ENCODE measurements at regions not wholly inside any gene's neighbourhood (a gene's known extent, or its start where the extent isn't known, plus 50 kb on each side); places are given as distances from the start of the nearest gene placed in this dataset.
"Not testable (repeated sequence)": the region's sequence is repeated elsewhere in the genome, so short reads cannot be mapped to it uniquely, and the experiment has no call there.

DNA sequence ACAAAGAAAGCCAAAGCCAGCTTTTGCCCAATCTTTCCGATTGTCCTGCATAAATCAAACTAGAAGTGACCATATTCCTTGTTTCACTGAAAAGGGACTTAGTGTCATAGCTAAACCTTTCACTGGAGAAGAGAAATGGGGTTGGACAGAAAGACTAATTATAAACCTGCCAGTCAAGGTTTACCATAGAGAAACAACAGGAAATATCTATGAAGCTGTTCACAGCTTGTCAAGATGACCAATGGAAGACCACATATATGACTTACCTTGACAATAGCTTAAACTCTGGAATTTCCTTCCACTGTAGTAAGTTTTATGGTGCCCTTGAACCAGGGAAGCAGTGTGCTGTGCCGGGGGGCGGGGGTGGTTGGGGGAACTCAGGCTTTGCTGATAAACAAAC lies 107.7 kb upstream of the PHACTR1 start:
- no peak for DNase-seq

DNA sequence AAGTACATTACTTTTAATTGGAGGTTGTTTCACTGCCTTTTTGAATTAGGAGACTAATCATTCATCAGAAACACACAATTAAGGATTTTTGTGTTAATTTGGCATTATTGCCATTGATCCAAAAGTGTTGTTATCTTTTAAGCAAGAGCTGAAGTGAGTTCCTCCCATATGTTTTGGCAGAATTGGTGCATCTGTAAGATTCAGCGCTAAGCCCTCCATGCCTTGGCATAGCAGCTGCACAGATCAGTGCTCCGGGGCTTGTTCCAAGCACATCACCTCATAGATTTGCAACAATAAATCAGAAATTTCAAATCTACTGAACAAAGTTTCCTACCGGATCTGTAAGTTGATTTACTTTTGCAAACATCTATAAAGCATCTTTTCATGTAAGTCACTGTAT lies 106.8 kb upstream of the PHACTR1 start:
- DNase-seq = no peak

DNA sequence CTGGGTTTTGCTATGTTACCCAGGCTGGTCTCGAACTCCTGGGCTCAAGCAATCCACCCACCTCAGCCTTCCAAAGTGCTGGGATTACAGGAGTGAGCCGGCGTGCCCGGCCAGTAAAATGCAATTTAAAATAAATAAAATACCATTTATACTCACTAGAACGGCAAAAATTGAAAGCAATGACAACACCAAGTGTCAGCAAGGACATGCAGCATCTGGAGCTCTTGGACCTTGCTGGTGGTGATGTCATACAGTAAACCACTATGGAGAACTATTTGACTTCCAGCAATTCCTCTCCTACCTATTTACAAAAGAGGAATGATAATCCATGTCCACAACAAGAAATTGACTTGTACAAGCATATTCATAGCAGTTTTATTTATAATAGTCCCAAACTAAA lies 105.7 kb upstream of the PHACTR1 start:
- DNase-seq = no peak

DNA sequence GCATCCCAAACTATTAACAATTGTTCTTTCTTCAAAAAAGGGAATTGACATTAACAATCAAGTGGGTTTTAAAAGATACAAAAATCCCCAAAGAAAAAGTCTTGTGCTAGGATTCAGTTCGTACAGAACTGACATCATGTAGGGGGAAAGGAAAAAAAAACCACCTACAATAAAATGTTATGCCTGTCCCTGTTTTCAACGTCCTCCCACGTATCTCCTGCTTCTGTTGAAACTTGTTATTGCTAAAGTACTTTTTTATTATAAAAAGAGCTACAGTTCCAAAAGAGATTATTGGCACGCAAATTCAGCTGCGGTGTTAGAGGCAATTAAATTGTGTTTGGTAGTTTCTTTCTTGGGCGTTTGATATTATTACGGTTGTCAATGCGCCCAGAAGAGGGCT lies 102.8 kb upstream of the PHACTR1 start:
- DNase-seq = peak in 1 of 58 donors; percentile 12

DNA sequence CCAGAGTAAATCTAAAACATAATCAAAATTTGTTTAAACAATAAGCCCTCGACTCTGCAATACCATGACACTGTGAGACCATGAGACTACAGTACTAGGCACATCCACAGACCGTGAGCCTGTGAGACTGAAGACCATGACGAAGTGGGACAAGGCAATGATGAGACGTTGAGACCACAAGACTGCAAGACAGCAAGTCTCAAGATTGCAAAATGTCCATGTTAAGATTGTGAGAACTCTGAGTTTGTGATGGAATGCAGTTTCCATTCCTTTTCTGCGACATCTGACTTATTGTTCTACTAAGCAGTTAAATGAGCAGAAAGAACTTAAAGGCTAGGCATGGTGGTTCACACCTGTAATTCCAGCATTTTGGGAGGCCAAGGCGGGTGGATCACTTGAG lies 102.1 kb upstream of the PHACTR1 start:
- DNase-seq = no peak

DNA sequence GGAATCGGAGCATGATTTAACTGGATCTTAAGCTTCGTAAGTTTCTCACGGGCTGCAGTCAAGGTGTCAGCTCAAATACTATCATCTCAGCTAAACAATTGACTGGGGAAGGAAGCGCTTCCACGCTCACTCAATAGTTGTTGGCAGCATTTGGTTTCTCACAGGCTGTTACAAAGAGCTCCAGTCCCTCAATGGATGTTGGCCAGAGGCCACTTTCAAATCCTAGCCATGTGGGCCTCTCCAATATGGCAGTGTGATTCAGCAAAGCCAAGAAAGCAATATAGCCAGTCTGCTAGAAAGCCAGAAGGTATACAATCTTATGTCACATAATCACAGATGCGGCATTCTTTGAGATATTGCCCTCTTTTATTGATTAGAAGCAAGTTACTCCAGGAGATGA lies 98.3 kb upstream of the PHACTR1 start:
- no peak for DNase-seq

DNA sequence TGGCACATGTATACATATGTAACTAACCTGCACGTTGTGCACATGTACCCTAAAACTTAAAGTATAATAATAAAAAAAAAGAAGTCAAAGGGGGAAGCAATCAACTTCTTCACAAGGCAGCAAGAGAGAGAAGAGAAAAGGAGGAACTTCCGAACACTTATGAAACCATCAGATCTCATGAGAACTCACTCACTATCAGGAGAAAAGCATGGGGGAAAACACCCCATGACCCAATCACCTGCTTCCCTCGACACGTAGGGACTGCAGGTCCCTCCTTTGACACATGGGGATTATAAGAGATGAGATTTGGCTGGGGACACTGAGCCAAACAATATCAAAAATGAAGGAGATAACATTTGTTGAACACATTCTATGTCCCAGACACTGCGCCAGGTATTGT lies 94.8 kb upstream of the PHACTR1 start:
- no peak for DNase-seq

DNA sequence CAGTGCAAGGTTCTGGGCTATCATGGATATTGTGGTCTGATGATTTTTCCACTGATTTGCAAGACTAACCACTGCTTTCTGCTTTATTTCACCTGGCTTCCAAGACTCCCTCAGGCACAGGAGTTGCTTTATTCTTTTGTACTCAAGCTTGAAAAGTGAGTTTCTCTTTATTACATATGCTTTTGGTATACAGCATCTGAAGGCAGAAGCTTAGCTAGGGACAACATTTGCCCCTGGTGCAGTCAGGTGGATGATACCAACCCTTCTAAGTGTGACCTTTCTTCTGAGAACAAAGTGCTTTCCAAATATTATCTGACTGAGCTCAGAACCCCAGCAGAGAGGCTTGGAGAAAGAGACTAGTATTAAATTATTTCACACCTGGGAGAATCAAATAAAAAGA lies 94.0 kb upstream of the PHACTR1 start:
- DNase-seq = no peak

DNA sequence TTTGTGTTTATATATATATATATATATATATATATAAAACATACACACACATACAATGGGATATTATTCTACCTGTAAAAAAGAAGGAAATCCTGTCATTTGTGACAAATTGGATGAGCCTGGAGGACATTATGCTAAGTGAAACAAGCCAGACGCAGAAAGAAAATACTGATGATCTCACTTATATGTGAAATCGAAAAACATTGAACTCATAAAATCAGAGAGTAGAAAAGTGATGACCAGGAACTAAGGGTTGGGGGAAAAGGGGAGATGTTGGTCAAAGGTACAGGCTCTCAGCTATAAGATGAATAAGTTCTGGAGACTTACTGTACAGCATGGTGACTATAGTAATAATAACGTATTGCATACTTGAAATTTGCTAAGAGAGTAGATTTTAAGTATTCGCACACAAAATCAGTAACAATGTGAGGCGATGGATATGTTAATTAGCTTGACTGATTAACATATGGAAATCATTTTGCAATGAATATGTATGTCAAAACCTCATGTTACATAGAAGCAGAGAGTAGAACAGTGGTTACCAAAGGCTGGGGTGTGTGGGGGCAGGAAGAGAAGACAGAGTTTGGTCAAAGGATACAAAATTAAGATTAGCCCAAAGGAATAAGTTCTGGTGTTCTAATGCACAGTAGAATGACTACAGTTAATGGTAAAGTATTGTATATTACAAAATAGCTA lies 92.3 kb upstream of the PHACTR1 start:
- DNase-seq = no peak

DNA sequence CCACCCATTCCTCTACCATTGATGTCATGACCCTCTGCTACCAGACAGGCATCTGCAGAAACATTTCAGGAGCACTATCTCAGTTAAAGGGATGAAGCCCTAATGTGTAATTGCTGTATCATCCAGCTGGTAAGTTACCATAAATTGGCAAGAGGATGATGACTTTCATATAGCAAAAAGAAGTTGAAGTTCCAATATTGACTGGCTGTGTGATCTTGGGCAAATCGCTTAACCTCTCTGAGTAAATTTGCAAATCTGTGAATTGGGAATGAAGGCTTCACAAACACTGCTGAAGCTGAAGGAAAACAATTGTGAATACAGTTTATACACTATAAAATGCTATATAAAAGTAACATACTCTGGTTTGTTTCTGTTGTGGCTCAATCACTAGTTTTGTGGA lies 89.5 kb upstream of the PHACTR1 start:
- no peak for DNase-seq

DNA sequence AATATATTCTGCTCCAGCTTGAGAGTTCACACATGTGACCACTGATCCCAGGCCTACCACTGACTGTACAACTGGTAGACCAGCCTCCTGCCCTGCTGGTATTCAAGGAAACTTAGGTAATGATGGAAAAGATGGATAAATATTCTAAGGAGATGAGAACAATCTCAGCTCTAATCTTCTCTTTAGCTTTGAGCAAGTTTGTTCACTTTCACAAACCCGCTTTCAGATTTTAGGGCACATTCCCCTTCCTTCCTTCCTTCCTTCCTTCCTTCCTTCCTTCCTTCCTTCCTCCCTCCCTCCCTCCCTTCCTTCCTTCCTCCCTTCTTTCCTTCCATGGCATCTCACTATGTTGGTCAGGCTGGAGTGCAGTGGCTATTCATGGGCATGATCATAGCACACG lies 88.2 kb upstream of the PHACTR1 start:
- no peak for DNase-seq

DNA sequence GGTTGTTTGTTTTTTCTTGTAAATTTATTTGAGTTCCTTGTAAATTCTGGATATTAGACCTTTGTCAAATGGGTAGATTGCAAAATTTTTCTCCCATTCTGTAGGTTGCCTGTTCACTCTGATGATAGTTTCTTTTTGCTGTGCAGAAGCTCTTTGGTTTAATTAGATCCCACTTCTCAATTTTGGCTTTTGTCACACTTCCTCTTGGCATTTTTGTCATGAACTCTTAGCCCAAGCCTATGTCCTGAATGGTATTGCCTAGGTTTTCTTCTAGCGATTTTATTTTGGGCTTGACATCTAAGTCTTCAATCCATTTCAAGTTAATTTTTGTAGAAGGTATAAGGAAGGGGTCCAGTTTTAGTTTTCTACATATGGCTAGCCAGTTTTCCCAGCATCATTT lies 82.8 kb upstream of the PHACTR1 start:
- DNase-seq = not testable (repeated sequence)

DNA sequence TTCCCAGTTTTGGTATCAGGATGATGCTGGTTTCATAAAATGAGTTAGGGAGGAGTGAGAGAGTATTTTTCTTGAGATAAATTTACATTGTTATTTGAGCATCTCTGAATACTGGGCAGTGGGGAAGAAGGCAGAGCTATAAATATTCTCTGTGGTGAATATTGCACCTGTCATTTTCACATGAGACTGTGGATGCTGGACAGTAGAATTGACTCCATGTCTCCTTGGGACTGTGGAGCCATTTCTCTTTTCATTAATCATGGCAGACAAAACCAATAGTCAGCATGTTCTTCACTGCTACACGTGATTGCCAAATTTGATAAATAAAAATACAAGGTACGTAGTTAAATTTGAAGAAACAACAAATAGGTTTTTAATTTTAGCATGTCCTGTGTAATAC lies 81.2 kb upstream of the PHACTR1 start:
- DNase-seq = no peak

DNA sequence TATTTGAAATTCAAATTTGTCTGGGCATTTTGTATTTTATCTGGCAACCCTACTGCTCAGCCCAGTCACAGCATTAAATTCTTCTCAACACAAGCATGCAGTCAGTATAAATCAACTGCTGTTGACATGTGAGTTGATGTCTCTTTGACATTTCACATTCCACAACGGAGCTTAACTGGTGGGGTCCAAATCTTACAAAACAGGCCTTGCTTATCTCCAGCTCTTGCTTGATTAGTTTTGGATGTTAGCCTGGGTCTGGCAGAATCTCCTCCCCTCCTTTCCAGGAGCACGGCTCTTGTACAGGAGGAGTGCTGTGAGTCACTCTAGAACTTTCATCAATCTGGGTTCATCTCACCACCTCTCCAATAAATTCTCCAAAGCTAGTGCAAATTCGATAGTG lies 80.8 kb upstream of the PHACTR1 start:
- DNase-seq = no peak

DNA sequence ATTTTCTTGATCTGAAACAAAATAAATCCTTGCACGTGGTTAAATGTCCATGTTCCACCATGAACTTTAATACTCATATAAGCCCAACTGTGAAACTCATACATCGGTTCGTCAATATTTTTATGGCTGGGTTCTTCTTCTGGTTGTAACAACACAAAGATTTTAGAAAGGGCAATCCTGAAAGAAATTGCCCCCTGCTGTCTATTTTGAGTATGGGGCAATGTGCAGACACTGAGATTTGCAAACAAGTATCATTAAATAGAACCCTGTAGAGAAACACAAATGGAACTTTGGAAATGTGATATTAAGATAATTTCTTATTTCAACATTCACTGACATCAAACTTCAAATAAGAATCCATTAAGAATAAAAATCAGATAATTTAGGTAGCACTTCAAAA lies 80.2 kb upstream of the PHACTR1 start:
- DNase-seq = no peak

DNA sequence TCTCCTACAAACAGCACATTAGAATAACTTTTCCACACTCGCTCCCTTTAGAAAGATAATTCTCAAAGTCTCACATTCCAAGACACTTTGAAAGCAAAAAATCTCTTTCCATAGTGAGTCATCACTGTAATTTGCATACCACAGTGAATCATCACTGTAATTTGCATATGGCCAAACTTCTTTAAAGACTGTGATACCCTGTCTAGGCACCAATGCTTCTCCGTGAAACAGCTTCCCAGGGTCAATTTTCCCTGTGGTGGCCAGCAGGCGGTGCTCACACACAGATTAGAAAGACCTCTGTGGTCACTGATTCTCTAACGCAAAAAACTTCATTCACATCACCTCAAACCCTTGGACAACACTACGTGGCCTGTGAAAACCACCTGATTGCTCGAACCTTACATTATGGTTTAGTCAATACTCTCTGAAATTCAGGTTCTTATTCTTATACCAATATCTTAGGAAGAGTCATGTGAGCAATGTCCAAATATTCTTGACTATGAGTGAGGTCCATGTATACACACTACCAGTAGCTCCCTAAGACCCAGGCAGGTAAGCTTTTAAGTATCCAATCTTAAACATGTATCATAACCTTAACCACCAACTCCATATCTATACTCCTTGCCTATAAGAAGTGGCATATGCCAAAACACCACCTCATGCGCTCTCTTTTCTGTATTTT lies 78.5 kb upstream of the PHACTR1 start:
- DNase-seq = peak in 26 of 58 donors; percentile 1 to 61 (median 8)

DNA sequence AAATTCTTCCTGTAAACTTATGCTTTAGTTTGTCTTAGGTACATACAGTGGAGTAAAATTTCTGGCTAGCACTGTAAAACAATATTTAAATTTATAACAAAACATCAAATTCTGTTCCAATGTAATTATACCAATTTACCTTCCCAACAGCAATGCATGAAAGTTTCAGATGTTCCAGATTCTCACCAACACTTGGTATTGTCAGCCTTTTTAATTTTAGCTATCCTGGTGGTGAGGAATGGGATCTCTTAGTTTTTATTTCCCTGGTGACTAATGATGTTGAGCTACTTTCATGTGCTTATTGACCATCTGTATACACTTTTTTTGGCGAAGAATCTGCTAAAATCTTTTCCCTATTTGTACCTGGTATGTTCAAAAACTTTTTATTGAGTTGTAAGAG lies 76.1 kb upstream of the PHACTR1 start:
- DNase-seq = no peak

DNA sequence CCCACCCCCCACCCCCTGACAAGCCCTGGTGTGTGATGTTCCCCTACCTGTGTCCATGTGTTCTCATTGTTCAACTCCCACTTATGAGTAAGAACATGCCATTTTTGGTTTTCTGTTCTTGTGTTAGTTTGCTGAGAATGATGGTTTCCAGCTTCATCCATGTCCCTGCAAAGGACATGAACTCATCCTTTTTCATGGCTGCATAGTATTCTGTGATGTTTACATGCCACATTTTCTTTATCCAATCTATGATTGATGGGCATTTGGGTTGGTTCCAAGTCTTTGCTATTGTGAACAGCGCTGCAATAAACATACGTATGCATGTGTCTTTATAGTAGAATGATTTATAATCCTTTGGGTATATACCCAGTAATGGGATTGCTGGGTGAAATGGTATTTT lies 74.8 kb upstream of the PHACTR1 start:
- not testable (repeated sequence) for DNase-seq

DNA sequence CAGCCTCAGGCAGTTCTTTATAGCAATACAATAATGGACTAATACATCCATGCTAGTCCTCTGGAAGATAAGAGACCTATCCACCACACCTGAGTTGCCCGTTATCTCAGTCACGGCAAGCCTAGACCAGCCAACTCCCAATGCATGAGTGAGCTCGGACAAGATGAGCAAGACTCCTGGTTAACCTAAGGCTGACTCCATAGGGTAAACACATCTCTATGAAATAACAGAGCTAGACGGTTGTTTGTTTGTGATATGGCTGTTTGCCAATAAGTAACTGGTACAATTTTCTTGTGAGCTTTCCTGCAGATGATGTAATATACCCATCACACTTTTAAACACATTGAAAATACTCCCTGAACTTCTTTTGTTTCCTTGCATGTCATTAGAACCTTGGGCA lies 70.6 kb upstream of the PHACTR1 start:
- no peak for DNase-seq

DNA sequence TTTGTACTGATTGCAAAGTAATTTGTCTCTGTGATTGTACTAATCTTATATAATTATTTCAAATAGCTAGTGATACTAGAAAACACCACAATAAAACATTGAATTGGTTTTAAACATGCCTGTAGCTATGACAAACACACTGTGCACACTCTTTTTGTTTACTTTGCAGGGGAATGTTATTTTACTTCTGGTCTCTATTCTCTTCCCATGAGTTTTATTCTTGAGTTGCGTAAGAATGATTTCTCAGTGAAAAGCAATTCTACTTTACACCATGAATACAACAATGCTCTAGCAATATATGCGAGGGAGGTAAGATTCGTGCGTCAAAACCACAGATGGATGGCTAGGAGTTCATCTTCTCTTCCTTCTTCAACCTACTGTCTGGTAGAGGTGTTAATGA lies 68.4 kb upstream of the PHACTR1 start:
- DNase-seq = peak in 6 of 58 donors; percentile 0 to 20 (median 3)

DNA sequence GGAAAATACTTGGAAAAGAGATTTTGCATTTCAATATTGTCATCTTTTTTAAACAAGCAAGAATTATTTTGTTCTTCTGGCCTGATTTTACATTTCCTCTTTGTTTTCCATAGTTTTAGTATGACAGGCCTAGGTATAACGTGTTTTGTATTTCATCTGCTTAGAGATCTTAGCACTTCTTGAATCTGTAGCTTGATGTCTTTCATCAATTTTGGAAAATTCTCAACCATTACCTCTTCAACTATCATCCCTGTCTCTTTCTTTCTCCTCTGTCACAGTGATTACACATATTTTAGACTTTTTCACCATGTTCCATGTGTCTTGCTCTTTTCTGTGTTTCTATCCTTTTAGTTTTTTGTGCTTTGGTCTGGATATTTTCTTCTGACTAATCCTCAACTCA lies 67.2 kb upstream of the PHACTR1 start:
- DNase-seq = no peak

DNA sequence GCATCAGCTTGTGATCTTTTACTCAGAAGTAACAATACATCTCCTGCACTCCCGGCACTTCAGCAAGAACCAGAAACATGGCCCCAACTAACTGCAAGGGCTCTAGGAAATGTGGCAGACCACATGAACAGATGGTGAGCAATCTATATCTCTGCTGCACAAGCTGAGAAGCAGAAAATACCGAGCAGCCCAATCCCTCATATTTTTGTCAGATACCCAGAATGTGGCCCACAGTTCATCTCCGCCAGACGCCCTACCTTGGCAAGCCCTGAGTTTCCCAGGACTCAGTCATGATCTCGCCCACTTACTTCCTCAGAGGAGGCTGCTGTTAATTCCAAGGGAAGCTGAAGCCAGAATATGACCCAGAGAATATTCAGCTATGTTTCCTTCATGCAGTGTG lies 63.1 kb upstream of the PHACTR1 start:
- DNase-seq = peak in 27 of 58 donors; percentile 2 to 69 (median 19)

DNA sequence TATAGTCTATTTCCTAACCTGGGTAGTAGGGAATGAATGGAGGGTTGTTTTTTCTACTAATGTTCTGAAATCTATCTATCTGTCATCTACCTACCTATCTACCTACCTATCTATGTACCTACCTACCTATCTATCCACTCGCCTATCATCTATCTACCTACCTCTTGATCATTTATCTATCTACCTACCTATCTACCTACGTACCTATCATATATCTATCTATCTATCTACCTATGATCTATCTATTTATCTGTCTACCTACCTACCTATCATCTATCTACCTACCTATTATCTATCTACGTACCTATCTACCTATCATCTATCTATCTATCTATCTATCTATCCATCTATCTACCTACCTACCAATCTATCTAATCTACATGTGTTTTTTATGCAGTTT lies 62.5 kb upstream of the PHACTR1 start:
- no peak for DNase-seq
